IPS DF 6.9 (cell line): ENCODE measurements at regions not wholly inside any gene's neighbourhood (a gene's known extent, or its start where the extent isn't known, plus 50 kb on each side); places are given as distances from the start of the nearest gene placed in this dataset.

ENCODE experiments used
- DNase-seq: peaks from one replicate; pipeline ENCODE4 v3.0.0-alpha.2; 2013; ENCODE audit warnings: low read depth, low spot score
- H3K27ac ChIP-seq: one replicate; pipeline ENCODE4 v1.5.1; 2013; ENCODE audit warnings: low read length, control low read depth
- H3K27me3 ChIP-seq: 2 replicates; pipeline ENCODE4 v1.6.1; 2013; ENCODE audit warnings: mild to moderate bottlenecking, low read length; ENCODE audit not compliant: control insufficient read depth, insufficient read depth
- H3K36me3 ChIP-seq: 2 replicates; pipeline ENCODE4 v1.6.1; 2013; ENCODE audit warnings: low read length; ENCODE audit not compliant: control insufficient read depth, insufficient read depth
- H3K4me1 ChIP-seq: 2 replicates; pipeline ENCODE4 v1.6.1; 2013; ENCODE audit warnings: low read length; ENCODE audit not compliant: control insufficient read depth, insufficient read depth
- H3K4me3 ChIP-seq: 2 replicates; pipeline ENCODE4 v1.5.1; 2013; ENCODE audit warnings: mild to moderate bottlenecking, low read length
- H3K9me3 ChIP-seq: 2 replicates; pipeline ENCODE4 v1.6.1; 2013; ENCODE audit warnings: low read length, inconsistent platforms; ENCODE audit not compliant: control insufficient read depth, insufficient read depth
- WGBS: extraction: QIAGEN DNeasy Blood & Tissue Kit; methylation state at CpG from one replicate; pipeline ENCODE4 v1.1.7; 2013; ENCODE audit warnings: mixed read lengths, missing lambda C conversion rate; ENCODE audit not compliant: insufficient read length, insufficient coverage; 5-methylcytosine and 5-hydroxymethylcytosine counted together

DNA sequence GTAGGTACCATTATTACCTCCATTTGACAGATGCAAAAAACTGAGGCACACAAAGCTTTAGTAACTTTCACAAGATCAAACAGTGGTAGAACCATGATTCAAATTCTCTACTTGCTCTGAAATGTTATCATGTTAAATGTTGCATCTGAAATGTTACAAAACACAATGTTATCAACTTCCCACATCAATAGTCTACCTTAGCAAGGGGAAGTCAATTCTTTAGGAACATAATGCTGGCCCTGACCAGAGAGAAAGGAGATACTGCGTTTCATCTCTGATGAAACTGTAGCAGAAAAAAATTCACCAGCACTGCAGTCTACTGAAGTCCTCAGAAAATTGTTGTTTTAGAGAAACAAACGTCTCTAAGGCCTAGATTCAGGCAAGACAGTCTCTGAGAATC, 174.1 kb downstream of the SATB1 start:
- Histone ChIP-seq H3K4me3 (no peak overlapping the region), H3K9me3 (no peaks in the 10 kb centered on the region), H3K27me3 (no peaks in the 10 kb centered on the region), H3K36me3 (no peaks in the 10 kb centered on the region), H3K4me1 (no peaks in the 10 kb centered on the region), H3K27ac (no peak overlapping the region)
- no CpG with 5 or more reads among the region's 2 CpGs for WGBS
- no peak for DNase-seq

DNA sequence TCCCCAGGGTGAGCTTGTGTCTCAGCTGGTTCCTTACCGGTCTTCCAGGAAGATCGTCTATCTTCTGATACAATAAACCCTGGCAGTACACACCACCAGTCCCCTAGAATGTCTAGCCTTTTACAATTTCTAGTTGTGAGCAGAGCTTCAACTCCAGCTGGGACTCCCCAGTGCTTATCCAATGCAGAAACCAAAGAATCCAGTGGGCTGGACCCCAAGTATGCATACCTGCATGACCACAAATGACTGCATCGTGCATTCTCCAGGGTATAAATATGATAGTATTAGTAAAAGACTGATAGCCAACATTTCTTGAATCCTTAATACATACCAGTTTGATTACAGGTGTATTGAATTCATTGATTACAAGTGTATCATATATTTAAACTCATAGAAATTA, 176.0 kb downstream of the SATB1 start:
- WGBS: no CpG with 5 or more reads among the region's 3 CpGs
- H3K4me3 ChIP-seq: no peak overlapping the region
- H3K27me3 ChIP-seq: no peaks in the 10 kb centered on the region
- H3K4me1 ChIP-seq: no peaks in the 10 kb centered on the region
- H3K36me3 ChIP-seq: no peaks in the 10 kb centered on the region
- no peak overlapping the region for H3K27ac ChIP-seq
- no peaks in the 10 kb centered on the region for H3K9me3 ChIP-seq
- no peak for DNase-seq

DNA sequence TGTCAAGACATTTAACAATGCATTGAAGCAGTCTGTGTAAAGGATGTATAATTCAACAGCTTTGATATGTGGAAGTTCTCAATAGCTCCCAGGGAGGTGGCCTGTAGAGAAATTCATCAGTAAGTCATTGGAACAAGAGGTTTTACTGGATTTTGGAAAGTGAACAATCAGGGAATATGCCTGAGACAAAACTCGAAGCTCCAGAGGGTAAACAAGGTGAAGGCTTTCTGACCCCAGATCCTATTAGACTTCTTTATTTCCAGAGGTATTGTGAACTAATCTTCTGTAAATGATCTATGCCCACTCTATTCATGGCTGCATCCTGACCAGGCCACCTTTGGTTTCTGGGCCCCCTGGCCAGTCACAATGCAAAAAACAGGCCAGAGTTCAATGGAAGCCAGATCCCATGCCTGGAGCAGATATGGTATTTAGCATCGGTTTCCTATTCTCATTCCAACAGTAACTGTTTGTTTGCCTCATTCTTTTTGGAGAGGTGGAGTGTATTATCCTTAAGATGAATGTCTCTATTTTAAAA, 177.3 kb downstream of the SATB1 start:
- no peaks in the 10 kb centered on the region for H3K9me3 ChIP-seq
- DNase-seq: no peak
- no peaks in the 10 kb centered on the region for H3K36me3 ChIP-seq
- no peak overlapping the region for H3K4me3 ChIP-seq
- WGBS: no CpG with 5 or more reads among the region's 2 CpGs
- no peaks in the 10 kb centered on the region for H3K27me3 ChIP-seq
- no peaks in the 10 kb centered on the region for H3K4me1 ChIP-seq
- no peak overlapping the region for H3K27ac ChIP-seq

DNA sequence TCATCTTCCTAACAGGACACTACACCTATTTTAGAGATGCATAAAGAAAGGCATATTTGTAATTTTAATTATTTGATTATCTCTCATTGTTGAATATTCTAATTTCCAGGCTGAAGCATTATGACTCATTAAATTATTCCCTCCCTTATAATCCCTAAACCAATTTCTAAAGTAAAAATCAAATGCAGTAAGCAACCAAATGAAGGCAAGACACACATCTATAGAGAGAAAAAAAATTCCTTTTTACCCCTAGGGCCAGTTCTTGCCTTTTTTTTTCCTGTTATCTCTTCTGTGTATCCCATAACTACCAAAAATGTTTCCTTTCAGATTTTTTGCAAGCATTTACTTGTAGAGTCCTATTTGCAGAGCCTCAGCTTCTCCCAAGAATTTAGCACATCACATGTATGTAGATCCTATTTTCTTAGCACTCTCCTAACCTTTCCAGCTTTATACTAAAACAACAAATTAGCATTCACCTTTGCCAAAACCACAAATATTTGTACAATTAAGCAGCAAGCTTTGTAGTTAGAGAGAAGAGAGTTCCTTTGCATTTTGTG, 177.9 kb downstream of the SATB1 start:
- Histone ChIP-seq H3K4me1 (no peaks in the 10 kb centered on the region), H3K4me3 (no peak overlapping the region), H3K9me3 (no peaks in the 10 kb centered on the region), H3K36me3 (no peaks in the 10 kb centered on the region), H3K27me3 (no peaks in the 10 kb centered on the region), H3K27ac (no peak overlapping the region)
- no peak for DNase-seq

DNA sequence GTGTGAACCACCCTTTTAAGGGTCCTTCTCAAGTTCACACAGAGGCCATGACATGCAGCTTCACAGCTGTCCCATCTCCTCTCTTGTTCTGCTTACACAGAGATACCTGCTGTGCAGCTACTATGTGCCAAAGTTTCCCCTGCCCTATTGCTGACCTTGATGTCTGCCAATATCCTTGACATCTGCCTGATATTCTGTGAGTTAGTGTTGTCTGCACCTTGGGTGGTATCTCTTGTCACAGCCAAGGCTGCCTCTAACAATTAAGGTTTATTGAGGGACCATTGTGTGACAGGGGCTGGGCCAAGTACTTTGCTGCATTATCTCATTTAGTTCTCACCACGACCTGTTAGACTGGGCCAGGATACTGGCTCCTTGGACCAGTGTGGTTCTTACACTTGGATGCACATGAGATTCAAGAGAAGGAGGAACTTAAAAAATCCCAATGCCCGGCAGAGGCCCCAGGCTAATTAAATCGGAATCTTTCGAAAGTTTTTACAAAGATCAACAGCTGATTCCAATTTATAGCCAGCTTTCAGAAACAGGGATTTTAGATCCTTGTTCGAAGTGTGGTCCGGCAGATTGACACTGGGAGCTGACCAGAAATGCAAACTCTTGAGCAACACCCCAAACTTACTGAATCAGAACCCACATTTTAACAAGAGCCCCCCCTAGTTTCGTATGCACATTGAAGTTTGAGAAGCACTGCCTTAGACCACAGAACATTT, 178.6 kb downstream of the SATB1 start:
- Histone ChIP-seq H3K9me3 (no peaks in the 10 kb centered on the region), H3K27me3 (no peaks in the 10 kb centered on the region), H3K27ac (no peak overlapping the region), H3K4me1 (no peaks in the 10 kb centered on the region), H3K4me3 (no peak overlapping the region), H3K36me3 (no peaks in the 10 kb centered on the region)
- no peak for DNase-seq
- no CpG with 5 or more reads among the region's 7 CpGs for WGBS

DNA sequence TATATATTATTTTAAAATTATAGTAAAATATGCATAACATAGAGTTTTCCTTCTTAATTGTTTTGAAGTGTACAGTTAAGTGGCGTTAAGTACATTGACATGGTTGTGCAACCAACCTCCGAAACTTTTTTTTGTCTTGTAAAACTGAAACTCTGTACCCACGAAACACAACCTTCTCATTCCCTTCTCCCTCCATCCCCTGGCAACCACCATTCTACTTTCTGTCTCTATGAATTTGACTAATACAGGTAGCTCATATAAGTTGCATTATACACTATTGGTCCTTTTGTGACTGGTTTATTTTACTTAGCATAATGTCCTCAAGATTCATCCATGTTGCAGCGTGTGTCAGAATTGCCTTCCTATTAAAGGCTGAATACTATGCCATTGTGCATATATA, 179.4 kb downstream of the SATB1 start:
- H3K36me3 ChIP-seq: no peaks in the 10 kb centered on the region
- WGBS: no CpG with 5 or more reads among the region's 4 CpGs

DNA sequence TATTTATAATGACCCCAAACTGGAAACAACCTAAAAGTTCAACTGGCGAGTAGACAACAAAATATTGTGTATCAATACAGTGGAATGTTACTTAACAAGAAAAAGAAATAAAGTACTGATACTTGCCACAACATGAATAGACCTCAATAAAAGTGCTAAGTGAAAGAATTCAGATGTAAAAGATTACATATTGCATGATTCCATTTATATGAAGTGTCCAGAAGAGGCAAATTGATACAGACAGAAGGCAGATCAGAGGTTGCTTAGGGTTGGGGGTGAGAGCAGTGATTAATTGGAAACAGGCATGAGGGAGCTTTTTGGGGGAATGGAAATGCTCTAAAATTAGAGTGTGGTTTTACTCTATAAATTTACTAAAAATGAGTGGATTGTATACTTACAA, 183.3 kb downstream of the SATB1 start:
- no CpG with 5 or more reads among the region's 1 CpG for WGBS

More for the DNA sequence above, 179.4 kb downstream of the SATB1 start:
- no peaks in the 10 kb centered on the region for H3K27me3 ChIP-seq
- H3K27ac ChIP-seq: no peak overlapping the region
- H3K4me3 ChIP-seq: no peak overlapping the region
- no peaks in the 10 kb centered on the region for H3K9me3 ChIP-seq
- no peaks in the 10 kb centered on the region for H3K4me1 ChIP-seq
- DNase-seq: no peak

DNA sequence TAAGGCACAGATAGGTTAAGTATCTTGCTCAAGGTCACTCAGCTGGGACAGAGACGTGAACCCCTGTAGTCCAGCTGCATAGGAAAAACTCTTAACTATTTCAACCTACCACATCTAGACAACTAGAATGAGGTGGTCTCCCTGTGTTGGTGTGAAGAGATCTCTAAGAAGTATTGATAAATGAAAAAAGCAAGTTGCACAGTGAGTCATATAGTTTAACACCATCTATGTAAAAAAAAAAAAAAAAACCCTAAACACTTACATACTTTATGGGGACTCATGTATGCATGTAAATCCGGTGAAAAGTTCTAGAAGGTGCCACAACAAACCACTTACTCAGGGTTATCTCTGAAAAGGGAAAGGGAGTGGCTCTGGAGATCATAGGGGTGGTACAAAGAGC, 185.5 kb downstream of the SATB1 start:
- Histone ChIP-seq H3K4me1 (peaks cover 3% of the 10 kb centered on the region; the same call in 1 of the 2 replicates), H3K27ac (no peak overlapping the region), H3K4me3 (no peak overlapping the region), H3K36me3 (no peaks in the 10 kb centered on the region), H3K27me3 (no peaks in the 10 kb centered on the region), H3K9me3 (no peaks in the 10 kb centered on the region)
- no CpG with 5 or more reads among the region's 2 CpGs for WGBS
- DNase-seq: no peak

More for the DNA sequence above, 183.3 kb downstream of the SATB1 start:
- Histone ChIP-seq H3K36me3 (no peaks in the 10 kb centered on the region), H3K27me3 (no peaks in the 10 kb centered on the region), H3K27ac (no peak overlapping the region), H3K4me3 (no peak overlapping the region), H3K4me1 (peaks cover under 1% of the 10 kb centered on the region; the same call in 1 of the 2 replicates), H3K9me3 (no peaks in the 10 kb centered on the region)
- no peak for DNase-seq

DNA sequence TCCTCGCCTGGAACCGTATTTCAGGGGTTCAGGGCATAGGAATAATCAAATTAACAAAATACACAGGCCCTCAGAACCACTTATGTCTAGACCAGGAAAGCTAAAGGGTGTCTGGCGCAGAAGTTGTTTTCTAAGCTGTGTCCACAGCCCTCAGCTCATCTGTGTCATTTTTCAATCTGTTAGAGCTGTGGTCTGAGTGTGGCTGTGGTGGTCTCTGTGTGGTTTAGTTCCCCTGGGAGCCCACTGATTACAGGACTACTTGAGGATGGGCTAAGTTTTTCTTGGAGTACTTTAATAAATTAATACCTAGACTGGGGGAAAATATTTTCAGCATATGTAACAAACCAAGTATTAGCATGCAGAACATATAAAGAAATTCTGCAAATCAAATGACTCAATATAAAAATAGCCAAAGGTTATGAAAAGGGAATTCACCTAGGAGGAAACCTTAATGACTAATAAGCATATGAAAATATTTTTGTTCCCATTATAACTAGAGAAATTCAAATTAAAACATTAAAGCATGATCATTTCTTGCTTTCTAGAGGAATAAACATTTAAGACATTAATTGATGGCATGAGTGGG, 186.3 kb downstream of the SATB1 start:
- DNase-seq: no peak
- H3K36me3 ChIP-seq: no peaks in the 10 kb centered on the region
- no peak overlapping the region for H3K4me3 ChIP-seq
- no peaks in the 10 kb centered on the region for H3K27me3 ChIP-seq
- H3K27ac ChIP-seq: no peak overlapping the region
- H3K9me3 ChIP-seq: no peaks in the 10 kb centered on the region
- WGBS: no CpG with 5 or more reads among the region's 3 CpGs
- H3K4me1 ChIP-seq: peaks cover 3% of the 10 kb centered on the region; the same call in 1 of the 2 replicates

DNA sequence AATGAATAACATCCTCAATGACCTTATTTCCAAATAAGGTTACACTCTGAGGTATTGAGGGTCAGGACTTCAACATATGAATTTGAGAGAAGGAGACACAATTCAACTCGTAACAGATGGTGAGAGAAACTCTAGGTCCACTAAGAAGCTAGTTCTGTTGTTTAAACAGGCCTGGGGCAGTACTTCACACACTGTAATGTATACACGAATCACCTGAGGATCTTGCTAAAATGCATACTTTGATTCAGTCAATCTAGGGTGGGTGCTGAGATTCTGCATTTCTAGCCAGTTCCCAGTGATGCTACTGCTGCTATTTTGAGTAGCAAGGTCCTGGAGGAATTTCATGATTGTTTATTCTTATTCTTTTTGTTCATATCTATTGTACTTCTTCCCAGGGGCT, 186.8 kb downstream of the SATB1 start:
- Histone ChIP-seq H3K36me3 (no peaks in the 10 kb centered on the region), H3K27ac (no peak overlapping the region), H3K27me3 (no peaks in the 10 kb centered on the region), H3K4me1 (peaks cover 3% of the 10 kb centered on the region; the same call in 1 of the 2 replicates), H3K9me3 (no peaks in the 10 kb centered on the region), H3K4me3 (no peak overlapping the region)
- no CpG with 5 or more reads among the region's 2 CpGs for WGBS
- no peak for DNase-seq
